RWPE1 (cell line): ENCODE measurements at regions not wholly inside any gene's neighbourhood (a gene's known extent, or its start where the extent isn't known, plus 50 kb on each side); places are given as distances from the start of the nearest gene placed in this dataset.
"Not testable (repeated sequence)": the region's sequence is repeated elsewhere in the genome, so short reads cannot be mapped to it uniquely, and the experiment has no call there.

Source experiments
- CTCF ChIA-PET: fragments of 350-600 bp; sonication (Branson Sonifier 250); formaldehyde crosslinking; extraction: SDS; loops from one replicate; lab custom pipeline; 2021; lab: Yijun Ruan, JAX
- POLR2A ChIA-PET: fragments of 400-600 bp; formaldehyde crosslinking; extraction: SDS; loops from one replicate; lab custom pipeline; 2020; ENCODE audit warnings: antibody characterized with exemption; ENCODE audit not compliant: low non-redundant PET; lab: Yijun Ruan, JAX
- DNase-seq: peaks from one replicate; pipeline ENCODE4 v3.0.0; 2012; ENCODE audit warnings: low spot score
- H3K27ac ChIP-seq: fragments of 450-650 bp; 2 replicates; pipeline ENCODE4 v1.5.1; 2017
- CTCF ChIP-seq: fragments of 450-650 bp; conservative IDR thresholded peaks from 2 replicates; pipeline ENCODE4 v1.5.1; 2017; ENCODE audit warnings: low read depth, mild to moderate bottlenecking

- DNase-seq: no peak
- CTCF ChIA-PET: no interaction called here
- no peak overlapping the region for H3K27ac ChIP-seq
- TF ChIP-seq CTCF: no peak
- POLR2A ChIA-PET: no interaction called here
Measured at GRCh38 chr7:56199639-56200038, 83.4 kb upstream of the NUPR2 start.

DNA sequence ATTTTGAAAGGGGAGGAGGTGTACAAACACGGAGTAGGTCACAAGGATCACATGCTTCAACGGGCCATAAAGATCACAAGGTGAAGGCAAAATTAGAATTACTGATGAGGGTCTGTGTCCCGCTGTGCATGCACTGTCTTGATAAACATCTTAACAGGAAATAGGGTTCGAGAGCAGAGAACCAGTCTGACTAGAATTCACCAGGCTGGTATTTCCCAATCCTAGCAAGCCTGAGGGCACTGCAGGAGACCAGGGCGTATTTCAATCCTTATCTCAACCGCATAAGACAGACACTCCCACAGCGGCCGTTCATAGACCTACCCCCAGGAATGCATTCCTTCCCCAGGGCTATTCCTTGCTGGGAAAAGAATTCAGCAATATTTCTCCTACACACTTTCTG is 80.0 kb upstream of the NUPR2 start:
- CTCF ChIA-PET, POLR2A ChIA-PET, DNase-seq, H3K27ac ChIP-seq: not testable (repeated sequence)

- CTCF ChIA-PET: no interaction called here
- DNase-seq: no peak
- POLR2A ChIA-PET: no interaction called here
- H3K27ac ChIP-seq: no peak overlapping the region
- TF ChIP-seq CTCF: no peak
Measured at GRCh38 chr7:56188823-56189346, 72.7 kb upstream of the NUPR2 start.

GRCh38 chr7:56188376-56188775 is 72.2 kb upstream of the NUPR2 start:
- ChIA-PET CTCF (no interaction called here), POLR2A (no interaction called here)
- H3K27ac ChIP-seq: no peak overlapping the region
- DNase-seq: no peak
- no peak for TF ChIP-seq CTCF

GRCh38 chr7:56181010-56181409 is 64.8 kb upstream of the NUPR2 start:
- TF ChIP-seq CTCF: no peak
- POLR2A ChIA-PET: no interaction called here
- no peak for DNase-seq
- H3K27ac ChIP-seq: no peak overlapping the region
- CTCF ChIA-PET: no interaction called here

DNA sequence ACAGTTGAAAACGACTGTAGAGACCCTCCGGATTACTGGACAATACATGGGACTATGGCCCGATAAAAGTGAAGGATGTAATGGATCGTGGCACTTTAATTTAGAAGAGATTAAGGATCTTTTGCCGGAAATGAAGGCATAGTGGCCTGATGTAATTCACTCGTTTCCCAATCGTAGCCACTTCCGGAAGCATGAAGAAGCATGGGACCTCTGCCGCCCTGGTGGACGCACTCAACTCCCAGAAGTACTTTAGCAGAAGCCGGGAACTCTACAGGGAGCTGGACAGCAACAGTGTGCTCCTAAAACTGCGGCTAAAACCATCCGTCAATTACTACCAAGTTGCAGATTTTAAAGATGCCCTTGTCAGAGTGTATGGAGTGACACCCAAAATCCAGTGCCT is 59.6 kb upstream of the NUPR2 start:
- POLR2A ChIA-PET: no interaction called here
- CTCF ChIA-PET: no interaction called here
- no peak for DNase-seq
- H3K27ac ChIP-seq: no peak overlapping the region
- TF ChIP-seq CTCF: no peak

- ChIA-PET CTCF (no interaction called here), POLR2A (no interaction called here)
- TF ChIP-seq CTCF: no peak
- peak; percentile 13 for DNase-seq
- no peak overlapping the region for H3K27ac ChIP-seq
Measured at GRCh38 chr7:56174875-56175760, 58.9 kb upstream of the NUPR2 start.
